PFSK-1 (cell line): ENCODE measurements at regions not wholly inside any gene's neighbourhood (a gene's known extent, or its start where the extent isn't known, plus 50 kb on each side); places are given as distances from the start of the nearest gene placed in this dataset.

Source experiments
- FOXP2 ChIP-seq: optimal IDR thresholded peaks from 2 replicates; pipeline ENCODE3; 2011; ENCODE audit warnings: borderline replicate concordance, control low read depth, inconsistent platforms; ENCODE audit not compliant: insufficient read depth; ENCODE audit errors: extremely low read length, extremely low read depth
- POLR2AphosphoS5 ChIP-seq: IDR thresholded peaks from 2 replicates; pipeline ENCODE4 v1.6.1; 2012; ENCODE audit warnings: low read depth, mild to moderate bottlenecking, control low read depth, low read length, moderate library complexity
- SIN3A ChIP-seq: IDR thresholded peaks from 2 replicates; pipeline ENCODE4 v1.6.1; 2012; ENCODE audit warnings: mild to moderate bottlenecking, low read length, moderate library complexity, borderline replicate concordance; ENCODE audit not compliant: insufficient read depth
- TAF1 ChIP-seq: IDR thresholded peaks from 2 replicates; pipeline ENCODE4 v1.6.1; 2012; ENCODE audit warnings: low read length, control low read depth, borderline replicate concordance; ENCODE audit not compliant: insufficient read depth
- TF ChIP-seq, protein P1 (sequence below), 2 experiments: IDR thresholded peaks; 2 replicates each; pipeline versions ENCODE4 v1.6.1 to v1.8.0; 2011 to 2012; ENCODE audit warnings: low read depth in 2 of 2, low read length in 2 of 2, control low read depth in 1 of 2, inconsistent platforms in 1 of 2, mild to moderate bottlenecking in 1 of 2, moderate library complexity in 1 of 2; ENCODE audit not compliant: insufficient read depth in 1 of 2

DNA sequence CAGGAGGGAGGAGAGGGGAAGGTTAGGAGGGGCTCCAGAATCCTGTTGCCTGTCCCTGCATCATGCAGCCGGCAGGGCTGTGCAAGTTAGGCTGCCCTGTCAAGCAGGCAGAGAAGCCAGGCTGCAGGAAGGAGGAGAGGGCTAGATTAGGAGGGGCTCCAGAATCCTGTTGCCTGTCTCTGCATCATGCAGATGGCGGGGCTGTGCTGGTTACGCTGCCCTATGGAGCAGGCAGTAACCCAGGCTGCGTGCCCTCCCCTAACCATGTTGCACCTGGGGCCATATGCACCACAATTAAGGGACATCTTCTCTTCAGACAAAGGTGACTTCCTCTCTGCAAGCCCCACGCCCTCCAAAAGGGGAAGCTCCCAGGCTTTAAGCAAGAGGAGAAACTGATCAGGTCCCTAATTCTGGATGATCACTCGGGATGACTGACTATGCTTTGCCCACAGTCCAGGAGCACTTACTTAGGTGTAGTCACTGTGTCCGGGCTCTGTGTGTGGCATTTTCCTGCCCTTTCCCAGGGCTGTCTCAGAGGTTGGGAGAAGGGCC lies 457.4 kb downstream of the SETD4 start:
- TF ChIP-seq POLR2AphosphoS5: no peak
- TF ChIP-seq, protein P1, sequence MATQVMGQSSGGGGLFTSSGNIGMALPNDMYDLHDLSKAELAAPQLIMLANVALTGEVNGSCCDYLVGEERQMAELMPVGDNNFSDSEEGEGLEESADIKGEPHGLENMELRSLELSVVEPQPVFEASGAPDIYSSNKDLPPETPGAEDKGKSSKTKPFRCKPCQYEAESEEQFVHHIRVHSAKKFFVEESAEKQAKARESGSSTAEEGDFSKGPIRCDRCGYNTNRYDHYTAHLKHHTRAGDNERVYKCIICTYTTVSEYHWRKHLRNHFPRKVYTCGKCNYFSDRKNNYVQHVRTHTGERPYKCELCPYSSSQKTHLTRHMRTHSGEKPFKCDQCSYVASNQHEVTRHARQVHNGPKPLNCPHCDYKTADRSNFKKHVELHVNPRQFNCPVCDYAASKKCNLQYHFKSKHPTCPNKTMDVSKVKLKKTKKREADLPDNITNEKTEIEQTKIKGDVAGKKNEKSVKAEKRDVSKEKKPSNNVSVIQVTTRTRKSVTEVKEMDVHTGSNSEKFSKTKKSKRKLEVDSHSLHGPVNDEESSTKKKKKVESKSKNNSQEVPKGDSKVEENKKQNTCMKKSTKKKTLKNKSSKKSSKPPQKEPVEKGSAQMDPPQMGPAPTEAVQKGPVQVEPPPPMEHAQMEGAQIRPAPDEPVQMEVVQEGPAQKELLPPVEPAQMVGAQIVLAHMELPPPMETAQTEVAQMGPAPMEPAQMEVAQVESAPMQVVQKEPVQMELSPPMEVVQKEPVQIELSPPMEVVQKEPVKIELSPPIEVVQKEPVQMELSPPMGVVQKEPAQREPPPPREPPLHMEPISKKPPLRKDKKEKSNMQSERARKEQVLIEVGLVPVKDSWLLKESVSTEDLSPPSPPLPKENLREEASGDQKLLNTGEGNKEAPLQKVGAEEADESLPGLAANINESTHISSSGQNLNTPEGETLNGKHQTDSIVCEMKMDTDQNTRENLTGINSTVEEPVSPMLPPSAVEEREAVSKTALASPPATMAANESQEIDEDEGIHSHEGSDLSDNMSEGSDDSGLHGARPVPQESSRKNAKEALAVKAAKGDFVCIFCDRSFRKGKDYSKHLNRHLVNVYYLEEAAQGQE (IDR thresholded peaks at IDR 0.05; ENCODE audit: insufficient read depth in 1 of 2, low read depth in 2 of 2, low read length in 2 of 2): no peak
- TF ChIP-seq TAF1: no peak
- no peak for TF ChIP-seq SIN3A
- no peak for TF ChIP-seq FOXP2
